ENCODE measurements at regions not wholly inside any gene's neighbourhood (a gene's known extent, or its start where the extent isn't known, plus 50 kb on each side); places are given as distances from the start of the nearest gene placed in this dataset.

DNA sequence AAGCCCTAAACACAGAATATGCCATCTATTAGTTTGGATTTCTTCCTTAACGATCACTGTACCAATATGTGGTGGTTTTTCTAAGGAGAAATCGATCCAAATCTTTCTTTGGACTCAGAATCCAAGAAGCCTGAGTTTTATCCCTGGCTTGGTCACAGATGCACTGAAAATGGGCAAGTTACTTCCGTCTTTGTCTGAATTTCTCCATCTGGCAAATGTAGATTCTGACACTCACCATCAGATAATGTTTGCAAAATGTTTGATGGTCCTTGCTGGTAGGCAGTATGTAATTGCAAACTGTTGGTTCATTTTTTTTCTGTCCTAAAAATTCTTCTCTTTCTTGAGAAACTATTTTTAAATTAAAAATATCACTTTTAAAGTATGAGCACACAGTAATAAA, 115.0 kb downstream of the TSEN15 start:
- no peak overlapping the region for H3K4ac ChIP-seq (replicated peaks; ENCODE audit: insufficient read length, low read depth, low read length)
- H3K14ac ChIP-seq (ENCODE audit: insufficient read length): no peak overlapping the region
- no peak overlapping the region for H3K9ac ChIP-seq (replicated peaks in 1 of 4; ENCODE audit: extremely low read depth in 1 of 4, low read depth in 3 of 4, low read length in 3 of 4)
- H3K4me3 ChIP-seq (ENCODE audit: extremely low read depth in 1 of 4, insufficient read depth in 2 of 4, low read depth in 3 of 4, low read length in 4 of 4): no peak overlapping the region
- H4K20me1 ChIP-seq (replicated peaks in 1 of 2; ENCODE audit: control insufficient read depth in 1 of 2, insufficient read depth in 2 of 2, low read length in 2 of 2): no peaks in the 10 kb centered on the region
- H3K27ac ChIP-seq (ENCODE audit: low read depth, low read length): no peak overlapping the region
- H3K18ac ChIP-seq (ENCODE audit: extremely low read depth, low read length): no peak overlapping the region
- H4K8ac ChIP-seq (ENCODE audit: extremely low read depth, insufficient read depth, low read length): no peak overlapping the region
- H2BK5ac ChIP-seq (ENCODE audit: low read depth, low read length): no peak overlapping the region
- H3K23ac ChIP-seq (ENCODE audit: insufficient read length): no peak overlapping the region
- no peak overlapping the region for H3K56ac ChIP-seq (replicated peaks; ENCODE audit: insufficient read length, low read depth, low read length)
- no peaks in the 10 kb centered on the region for H3K23me2 ChIP-seq (ENCODE audit: low read depth, low read length)
- H4K5ac ChIP-seq (ENCODE audit: insufficient read length, low read depth, low read length): no peak overlapping the region
- ChIA-PET POLR2A (ENCODE audit: partially characterized antibody) (no interaction called here), CTCF (ENCODE audit: partially characterized antibody) (interaction anchor here (1.6 kb wide), 1 partner anchor 251 kb away, joined by 3 read pairs; no protein-coding TSS in a partner anchor)
- H4K91ac ChIP-seq (replicated peaks; ENCODE audit: insufficient read length, low read length): no peak overlapping the region
- no peak overlapping the region for H3K4me2 ChIP-seq (ENCODE audit: insufficient read depth in 1 of 2, low read depth in 2 of 2, low read length in 2 of 2)
- H3K9me3 ChIP-seq (ENCODE audit: insufficient read depth in 2 of 2, low read depth in 1 of 2, low read length in 1 of 2): no peaks in the 10 kb centered on the region
- H3K4me1 ChIP-seq (replicated peaks in 1 of 4; ENCODE audit: control insufficient read depth in 3 of 4, insufficient read depth in 4 of 4, low read length in 3 of 4): no peaks in the 10 kb centered on the region
- no peaks in the 10 kb centered on the region for H3K36me3 ChIP-seq (ENCODE audit: control insufficient read depth in 2 of 4, insufficient read depth in 4 of 4, low read length in 3 of 4)
- DNase-seq (ENCODE audit: low read depth in 1 of 2, low spot score in 2 of 2) (no peak), FAIRE-seq (no peak)
- H3K79me1 ChIP-seq (ENCODE audit: low read depth, low read length): no peaks in the 10 kb centered on the region
- no peak overlapping the region for H2BK20ac ChIP-seq (ENCODE audit: low read length)
- WGBS, 2 experiments (ENCODE audit: extremely low coverage in 1 of 2, insufficient coverage in 1 of 2, insufficient read length in 1 of 2, insufficient replicate concordance in 2 of 2, low coverage in 1 of 2, low lambda C conversion rate in 2 of 2, missing lambda C conversion rate in 1 of 2): 88% methylated on average over 3 of the region's 3 CpGs; no CpG with 5 or more reads in 1 of the 2 experiments
- H3K27me3 ChIP-seq (replicated peaks in 1 of 4; ENCODE audit: control insufficient read depth in 3 of 4, extremely low read depth in 1 of 4, insufficient read depth in 3 of 4, low read length in 3 of 4): no peaks in the 10 kb centered on the region
- H2AFZ ChIP-seq (ENCODE audit: low read length): no peak overlapping the region
- no peak overlapping the region for H2BK12ac ChIP-seq (ENCODE audit: low read depth, low read length)
- no peak overlapping the region for H2BK15ac ChIP-seq (ENCODE audit: low read length)
- H3K79me2 ChIP-seq (ENCODE audit: control insufficient read depth in 1 of 2, insufficient read depth in 2 of 2, low read length in 2 of 2): no peaks in the 10 kb centered on the region
- no peak overlapping the region for H2AK5ac ChIP-seq (ENCODE audit: low read depth, low read length)
- H2BK120ac ChIP-seq (replicated peaks; ENCODE audit: low read depth, low read length): no peak overlapping the region
- TF ChIP-seq SIRT6 (IDR thresholded peaks at IDR 0.05; ENCODE audit: low read length) (no peak), EGR1 (IDR thresholded peaks at IDR 0.05; ENCODE audit: borderline replicate concordance, low read depth, low read length) (no peak), FOSL1 (IDR thresholded peaks at IDR 0.05; ENCODE audit: insufficient read depth, low read depth, low read length) (no peak), TCF12 (IDR thresholded peaks at IDR 0.05; ENCODE audit: low read depth, low read length) (no peak), POU5F1 (IDR thresholded peaks at IDR 0.05; ENCODE audit: low read depth, low read length) (no peak), MAFK (IDR thresholded peaks at IDR 0.05; ENCODE audit: low read depth, low read length) (no peak), EP300 (IDR thresholded peaks at IDR 0.05; ENCODE audit: borderline replicate concordance in 1 of 2, low read depth in 2 of 2, low read length in 2 of 2) (no peak), PHF8 (conservative IDR thresholded peaks at IDR 0.05; ENCODE audit: low read depth, low read length) (no peak), SIX5 (IDR thresholded peaks at IDR 0.05; ENCODE audit: low read depth, low read length) (no peak), BACH1 (IDR thresholded peaks at IDR 0.05; ENCODE audit: low read length) (no peak), BRCA1 (IDR thresholded peaks at IDR 0.05; ENCODE audit: low read depth, low read length) (no peak), EZH2 (IDR thresholded peaks at IDR 0.05; ENCODE audit: low read depth, low read length, severe bottlenecking) (no peak), BCL11A (IDR thresholded peaks at IDR 0.05; ENCODE audit: low read depth in 2 of 2, low read length in 2 of 2) (no peak)
- TF ChIP-seq, protein P1, sequence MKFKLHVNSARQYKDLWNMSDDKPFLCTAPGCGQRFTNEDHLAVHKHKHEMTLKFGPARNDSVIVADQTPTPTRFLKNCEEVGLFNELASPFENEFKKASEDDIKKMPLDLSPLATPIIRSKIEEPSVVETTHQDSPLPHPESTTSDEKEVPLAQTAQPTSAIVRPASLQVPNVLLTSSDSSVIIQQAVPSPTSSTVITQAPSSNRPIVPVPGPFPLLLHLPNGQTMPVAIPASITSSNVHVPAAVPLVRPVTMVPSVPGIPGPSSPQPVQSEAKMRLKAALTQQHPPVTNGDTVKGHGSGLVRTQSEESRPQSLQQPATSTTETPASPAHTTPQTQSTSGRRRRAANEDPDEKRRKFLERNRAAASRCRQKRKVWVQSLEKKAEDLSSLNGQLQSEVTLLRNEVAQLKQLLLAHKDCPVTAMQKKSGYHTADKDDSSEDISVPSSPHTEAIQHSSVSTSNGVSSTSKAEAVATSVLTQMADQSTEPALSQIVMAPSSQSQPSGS (IDR thresholded peaks at IDR 0.05; ENCODE audit: low read length): no peak
